Neural cell (in vitro differentiated cells): ENCODE measurements at regions not wholly inside any gene's neighbourhood (a gene's known extent, or its start where the extent isn't known, plus 50 kb on each side); places are given as distances from the start of the nearest gene placed in this dataset.

Experiments used
- H2AFZ ChIP-seq: fragments of 200-600, 300-800 bp; sonication (generic), shearing (Covaris generic); 2 replicates; pipeline ENCODE4 v1.6.0; 2014; ENCODE audit warnings: low read depth, mild to moderate bottlenecking, antibody characterized with exemption, low read length, moderate library complexity
- H3F3A ChIP-seq: fragments of 200-600 bp; shearing (Covaris generic); 2 replicates; pipeline ENCODE4 v1.6.1; 2016; ENCODE audit warnings: mild to moderate bottlenecking, moderate library complexity, mixed read lengths, antibody characterized with exemption, low read length; ENCODE audit not compliant: insufficient read depth, poor library complexity, severe bottlenecking
- H3K27ac ChIP-seq: fragments of 200-600, 300-800 bp; sonication (generic), shearing (Covaris generic); 2 replicates; pipeline ENCODE4 v1.5.1; 2014; ENCODE audit warnings: mild to moderate bottlenecking, low read length, moderate library complexity
- H3K27me3 ChIP-seq: fragments of 300-800, 200-600 bp; sonication (generic), shearing (Covaris generic); 2 replicates; pipeline ENCODE4 v1.6.0; 2014; ENCODE audit warnings: mild to moderate bottlenecking, low read depth, low read length, moderate library complexity; ENCODE audit not compliant: insufficient read depth
- H3K36me3 ChIP-seq: fragments of 300-800, 200-600 bp; sonication (generic), shearing (Covaris generic); 2 replicates; pipeline ENCODE4 v1.5.1; 2014; ENCODE audit warnings: mild to moderate bottlenecking, antibody characterized with exemption, low read length, moderate library complexity; ENCODE audit not compliant: insufficient read depth
- H3K4me2 ChIP-seq: fragments of 300-800, 200-600 bp; sonication (generic), shearing (Covaris generic); 2 replicates; pipeline ENCODE4 v1.6.0; 2014; ENCODE audit warnings: mild to moderate bottlenecking, low read length
- H3K4me3 ChIP-seq: fragments of 300-800, 200-600 bp; sonication (generic), shearing (Covaris generic); 2 replicates; pipeline ENCODE4 v1.5.1; 2014; ENCODE audit warnings: mild to moderate bottlenecking, low read length, moderate library complexity
- H3K79me2 ChIP-seq: fragments of 200-600 bp; shearing (Covaris generic); replicated peaks from 2 replicates; pipeline ENCODE4 v1.6.0; 2014; ENCODE audit warnings: mild to moderate bottlenecking, low read length, moderate library complexity; ENCODE audit not compliant: insufficient read depth
- H3K9ac ChIP-seq: fragments of 300-800, 200-600 bp; sonication (generic), shearing (Covaris generic); 2 replicates; pipeline ENCODE4 v1.6.1; 2016; ENCODE audit warnings: mild to moderate bottlenecking, low read length, mixed read lengths
- H3K9me2 ChIP-seq: fragments of 200-600 bp; shearing (Covaris generic); 2 replicates; pipeline ENCODE4 v1.6.1; 2016; ENCODE audit warnings: mild to moderate bottlenecking, low read length, mixed read lengths; ENCODE audit not compliant: insufficient read depth
- H3K9me3 ChIP-seq: fragments of 200-600, 300-800 bp; sonication (generic), shearing (Covaris generic); 2 replicates; pipeline ENCODE4 v1.6.1; 2016; ENCODE audit warnings: mild to moderate bottlenecking, mixed run types, low read length, moderate library complexity, mixed read lengths
- H4K20me1 ChIP-seq: fragments of 200-600 bp; shearing (Covaris generic); 2 replicates; pipeline ENCODE4 v1.6.1; 2016; ENCODE audit warnings: mild to moderate bottlenecking, mixed run types; ENCODE audit not compliant: insufficient read depth
- CTCF ChIP-seq: fragments of 450-650 bp; IDR thresholded peaks from 2 replicates; pipeline ENCODE4 v1.5.1; 2014; ENCODE audit warnings: antibody characterized with exemption, mild to moderate bottlenecking, moderate library complexity; ENCODE audit not compliant: poor library complexity, severe bottlenecking
- EP300 ChIP-seq: fragments of 450-650 bp; conservative IDR thresholded peaks from 2 replicates; pipeline ENCODE4 v1.6.1; 2014; ENCODE audit warnings: antibody characterized with exemption, mild to moderate bottlenecking, moderate library complexity; ENCODE audit not compliant: poor library complexity, severe bottlenecking
- EZH2 ChIP-seq: fragments of 200-600, 300-800 bp; shearing (Covaris generic), sonication (generic); IDR thresholded peaks from 2 replicates; pipeline ENCODE4 v1.6.1; 2014; ENCODE audit warnings: antibody characterized with exemption, low read length, borderline replicate concordance, mild to moderate bottlenecking; ENCODE audit not compliant: insufficient read depth, poor library complexity, severe bottlenecking
- MXI1 ChIP-seq: fragments of 450-650 bp; conservative IDR thresholded peaks from 2 replicates; pipeline ENCODE4 v1.6.1; 2014; ENCODE audit warnings: antibody characterized with exemption, mild to moderate bottlenecking; ENCODE audit not compliant: poor library complexity, severe bottlenecking
- POLR2AphosphoS5 ChIP-seq: IDR thresholded peaks from 2 replicates; pipeline ENCODE4 v1.6.1; 2012
- RAD21 ChIP-seq: fragments of 450-650 bp; conservative IDR thresholded peaks from 2 replicates; pipeline ENCODE4 v1.6.1; 2014; ENCODE audit warnings: antibody characterized with exemption, mild to moderate bottlenecking, moderate library complexity
- REST ChIP-seq: IDR thresholded peaks from 2 replicates; pipeline ENCODE4 v1.6.1; 2012; ENCODE audit warnings: borderline replicate concordance
- SMC3 ChIP-seq: fragments of 450-650 bp; conservative IDR thresholded peaks from 2 replicates; pipeline ENCODE4 v1.6.1; 2014; ENCODE audit warnings: antibody characterized with exemption, mild to moderate bottlenecking, moderate library complexity; ENCODE audit not compliant: poor library complexity
- TAF1 ChIP-seq: IDR thresholded peaks from 2 replicates; pipeline ENCODE4 v1.6.1; 2012; ENCODE audit warnings: low read depth

- Histone ChIP-seq H3K27me3 (no peaks in the 10 kb centered on the region), H3K4me2 (no peak overlapping the region), H4K20me1 (no peaks in the 10 kb centered on the region), H3K27ac (no peak overlapping the region), H3K36me3 (no peaks in the 10 kb centered on the region), H3F3A (no peaks in the 10 kb centered on the region), H3K79me2 (no peaks in the 10 kb centered on the region), H3K9me2 (no peaks in the 10 kb centered on the region), H3K4me3 (no peak overlapping the region), H3K9me3 (no peaks in the 10 kb centered on the region), H2AFZ (no peak overlapping the region), H3K9ac (no peak overlapping the region)
- no peak for TF ChIP-seq TAF1
- no peak for TF ChIP-seq EP300
- TF ChIP-seq RAD21: no peak
- TF ChIP-seq MXI1: no peak
- no peak for TF ChIP-seq EZH2
- no peak for TF ChIP-seq POLR2AphosphoS5
- no peak for TF ChIP-seq REST
These were observed 105.3 kb downstream of the KDR start for GRCh38 chr4:55020131-55020530.

GRCh38 chr4:55018978-55019377, 106.4 kb downstream of the KDR start:
- Histone ChIP-seq H3K9me2 (no peaks in the 10 kb centered on the region), H3K27me3 (no peaks in the 10 kb centered on the region), H3K79me2 (no peaks in the 10 kb centered on the region), H3K4me3 (no peak overlapping the region), H3K9ac (no peak overlapping the region), H4K20me1 (no peaks in the 10 kb centered on the region), H3F3A (no peaks in the 10 kb centered on the region), H3K36me3 (no peaks in the 10 kb centered on the region), H2AFZ (no peak overlapping the region), H3K27ac (no peak overlapping the region), H3K9me3 (no peaks in the 10 kb centered on the region), H3K4me2 (no peak overlapping the region)
- TF ChIP-seq EP300 (no peak), RAD21 (no peak), MXI1 (no peak), REST (no peak), POLR2AphosphoS5 (no peak), CTCF (no peak), SMC3 (no peak), TAF1 (no peak), EZH2 (no peak)
